Loucy (cell line): ENCODE measurements at regions not wholly inside any gene's neighbourhood (a gene's known extent, or its start where the extent isn't known, plus 50 kb on each side); places are given as distances from the start of the nearest gene placed in this dataset.

Experiments used
- H2AFZ ChIP-seq: fragments of 200-600 bp; sonication (generic); 2 replicates; pipeline ENCODE4 v1.6.0; 2016; ENCODE audit warnings: antibody characterized with exemption, mild to moderate bottlenecking, low read length, moderate library complexity
- H3F3A ChIP-seq: fragments of 200-600 bp; 2 replicates; pipeline ENCODE4 v1.6.0; 2016; ENCODE audit warnings: antibody characterized with exemption, low read depth, mild to moderate bottlenecking
- H3K27me3 ChIP-seq: fragments of 200-600 bp; sonication (generic); 2 replicates; pipeline ENCODE4 v1.6.1; 2014; ENCODE audit warnings: low read length, mild to moderate bottlenecking; ENCODE audit not compliant: insufficient read depth, poor library complexity, severe bottlenecking
- H3K36me3 ChIP-seq: fragments of 200-600 bp; sonication (generic); 2 replicates; pipeline ENCODE4 v1.6.1; 2016; ENCODE audit warnings: low read length; ENCODE audit not compliant: insufficient read depth
- H3K4me1 ChIP-seq: fragments of 200-600 bp; sonication (generic); 2 replicates; pipeline ENCODE4 v1.5.1; 2014; ENCODE audit warnings: low read length, mild to moderate bottlenecking; ENCODE audit not compliant: insufficient read depth, poor library complexity, severe bottlenecking
- H3K4me2 ChIP-seq: fragments of 200-600 bp; sonication (generic); 2 replicates; pipeline ENCODE4 v1.6.0; 2014; ENCODE audit warnings: antibody characterized with exemption, low read length, low read depth, mild to moderate bottlenecking; ENCODE audit not compliant: poor library complexity, severe bottlenecking
- H3K4me3 ChIP-seq: fragments of 200-600 bp; sonication (generic); 2 replicates; pipeline ENCODE4 v1.5.1; 2014; ENCODE audit warnings: low read length, mild to moderate bottlenecking, mixed read lengths; ENCODE audit not compliant: poor library complexity, severe bottlenecking
- H3K79me2 ChIP-seq: fragments of 200-600 bp; sonication (generic); 2 replicates; pipeline ENCODE4 v1.6.1; 2014; ENCODE audit warnings: low read length; ENCODE audit not compliant: insufficient read depth
- H3K9ac ChIP-seq: fragments of 200-600 bp; sonication (generic); 2 replicates; pipeline ENCODE4 v1.6.0; 2014; ENCODE audit warnings: mild to moderate bottlenecking, low read depth, low read length, moderate library complexity; ENCODE audit not compliant: poor library complexity, severe bottlenecking
- H3K9me2 ChIP-seq: fragments of 200-600 bp; sonication (generic); replicated peaks from 2 replicates; pipeline ENCODE4 v1.6.1; 2016; ENCODE audit warnings: low read depth, low read length, mixed read lengths
- H3K9me3 ChIP-seq: fragments of 200-600 bp; sonication (generic); 2 replicates; pipeline ENCODE4 v1.6.1; 2014; ENCODE audit warnings: mild to moderate bottlenecking, antibody characterized with exemption, low read length, low read depth; ENCODE audit not compliant: insufficient read depth
- H4K20me1 ChIP-seq: fragments of 200-600 bp; sonication (generic); 2 replicates; pipeline ENCODE4 v1.6.0; 2014; ENCODE audit warnings: antibody characterized with exemption, low read length, mild to moderate bottlenecking; ENCODE audit not compliant: insufficient read depth, poor library complexity, severe bottlenecking
- EZH2phosphoT487 ChIP-seq: fragments of 200-600 bp; IDR thresholded peaks from 2 replicates; pipeline ENCODE4 v1.6.1; 2018; ENCODE audit warnings: antibody characterized with exemption, mild to moderate bottlenecking, moderate library complexity, borderline replicate concordance
- TF ChIP-seq, protein P1 (sequence below): fragments of 200-600 bp; sonication (generic); conservative IDR thresholded peaks from 2 replicates; pipeline ENCODE4 v1.5.1; 2014; ENCODE audit warnings: mild to moderate bottlenecking, antibody characterized with exemption, low read length

DNA sequence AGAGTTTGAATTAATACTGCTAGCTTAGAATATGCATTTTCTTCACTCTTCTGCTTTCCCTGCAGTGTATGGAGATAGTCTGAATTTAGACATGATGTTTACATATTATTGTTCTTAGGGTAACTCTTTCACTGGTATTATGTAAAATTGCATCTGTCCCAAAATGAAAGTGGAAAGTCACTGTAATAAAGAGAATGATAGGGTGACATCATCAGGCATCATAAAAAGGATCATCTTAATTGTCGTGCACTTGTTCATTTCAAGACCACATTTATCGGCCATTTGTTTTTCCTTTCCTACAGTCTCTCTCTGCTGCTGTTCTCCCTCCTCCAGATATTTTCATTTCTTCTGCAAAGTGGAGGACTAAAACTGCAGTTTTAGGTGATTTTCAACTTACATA lies 61.9 kb upstream of the ZNF281 start:
- Histone ChIP-seq H3K4me2 (no peak overlapping the region), H3K9me2 (no peaks in the 10 kb centered on the region), H3K27me3 (no peaks in the 10 kb centered on the region), H3K36me3 (no peaks in the 10 kb centered on the region), H3K79me2 (no peaks in the 10 kb centered on the region), H3K4me3 (no peak overlapping the region), H3K9me3 (no peaks in the 10 kb centered on the region), H4K20me1 (no peaks in the 10 kb centered on the region), H3K4me1 (no peaks in the 10 kb centered on the region), H3F3A (no peaks in the 10 kb centered on the region), H3K9ac (no peak overlapping the region), H2AFZ (peak overlapping the region; percentile 13; the same call in 1 of the 2 replicates)
- TF ChIP-seq, protein P1, sequence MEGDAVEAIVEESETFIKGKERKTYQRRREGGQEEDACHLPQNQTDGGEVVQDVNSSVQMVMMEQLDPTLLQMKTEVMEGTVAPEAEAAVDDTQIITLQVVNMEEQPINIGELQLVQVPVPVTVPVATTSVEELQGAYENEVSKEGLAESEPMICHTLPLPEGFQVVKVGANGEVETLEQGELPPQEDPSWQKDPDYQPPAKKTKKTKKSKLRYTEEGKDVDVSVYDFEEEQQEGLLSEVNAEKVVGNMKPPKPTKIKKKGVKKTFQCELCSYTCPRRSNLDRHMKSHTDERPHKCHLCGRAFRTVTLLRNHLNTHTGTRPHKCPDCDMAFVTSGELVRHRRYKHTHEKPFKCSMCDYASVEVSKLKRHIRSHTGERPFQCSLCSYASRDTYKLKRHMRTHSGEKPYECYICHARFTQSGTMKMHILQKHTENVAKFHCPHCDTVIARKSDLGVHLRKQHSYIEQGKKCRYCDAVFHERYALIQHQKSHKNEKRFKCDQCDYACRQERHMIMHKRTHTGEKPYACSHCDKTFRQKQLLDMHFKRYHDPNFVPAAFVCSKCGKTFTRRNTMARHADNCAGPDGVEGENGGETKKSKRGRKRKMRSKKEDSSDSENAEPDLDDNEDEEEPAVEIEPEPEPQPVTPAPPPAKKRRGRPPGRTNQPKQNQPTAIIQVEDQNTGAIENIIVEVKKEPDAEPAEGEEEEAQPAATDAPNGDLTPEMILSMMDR = no peak
- TF ChIP-seq EZH2phosphoT487 = no peak

DNA sequence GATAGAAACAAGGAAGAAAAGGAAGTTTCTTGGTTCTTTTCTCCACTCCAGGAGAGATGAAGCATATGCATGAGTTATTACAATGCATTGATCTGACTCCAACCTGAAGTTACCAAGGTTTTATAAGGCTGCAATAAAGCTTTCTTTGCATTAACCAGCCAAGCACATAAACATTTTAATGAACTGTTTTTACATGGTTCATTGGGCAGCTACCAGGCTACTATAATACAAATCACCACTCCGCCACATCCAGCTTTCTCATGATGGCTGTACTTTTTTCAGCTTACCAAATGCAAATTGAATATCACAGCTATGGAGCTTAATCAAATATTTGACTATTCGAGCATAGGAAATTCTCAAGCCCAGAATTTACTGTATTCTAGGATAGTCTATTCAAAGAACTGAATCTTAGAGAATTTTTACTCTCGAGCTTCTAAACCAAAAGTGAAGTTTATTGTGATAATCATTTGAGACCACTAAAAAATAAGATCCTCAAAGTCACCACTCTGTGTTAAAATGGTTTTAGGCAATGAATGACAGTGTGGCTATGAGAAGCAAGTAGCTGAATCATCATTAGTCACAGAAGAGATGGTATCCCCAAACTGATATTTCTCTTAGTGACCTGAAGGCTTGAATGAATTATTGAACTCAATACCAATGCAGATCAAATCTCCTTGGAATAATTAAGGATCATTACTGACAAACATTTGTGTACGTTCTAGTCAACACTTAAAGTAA lies 58.6 kb upstream of the ZNF281 start:
- H3K9ac ChIP-seq = no peak overlapping the region
- no peaks in the 10 kb centered on the region for H3K36me3 ChIP-seq
- no peaks in the 10 kb centered on the region for H3K79me2 ChIP-seq
- no peaks in the 10 kb centered on the region for H3K4me1 ChIP-seq
- no peaks in the 10 kb centered on the region for H3K9me3 ChIP-seq
- no peak overlapping the region for H3K4me3 ChIP-seq
- H3K4me2 ChIP-seq = no peak overlapping the region
- no peaks in the 10 kb centered on the region for H4K20me1 ChIP-seq
- TF ChIP-seq EZH2phosphoT487 = no peak
- TF ChIP-seq, protein P1 = no peak
- no peaks in the 10 kb centered on the region for H3F3A ChIP-seq
- H2AFZ ChIP-seq = no peak overlapping the region
- no peaks in the 10 kb centered on the region for H3K27me3 ChIP-seq
- no peaks in the 10 kb centered on the region for H3K9me2 ChIP-seq

DNA sequence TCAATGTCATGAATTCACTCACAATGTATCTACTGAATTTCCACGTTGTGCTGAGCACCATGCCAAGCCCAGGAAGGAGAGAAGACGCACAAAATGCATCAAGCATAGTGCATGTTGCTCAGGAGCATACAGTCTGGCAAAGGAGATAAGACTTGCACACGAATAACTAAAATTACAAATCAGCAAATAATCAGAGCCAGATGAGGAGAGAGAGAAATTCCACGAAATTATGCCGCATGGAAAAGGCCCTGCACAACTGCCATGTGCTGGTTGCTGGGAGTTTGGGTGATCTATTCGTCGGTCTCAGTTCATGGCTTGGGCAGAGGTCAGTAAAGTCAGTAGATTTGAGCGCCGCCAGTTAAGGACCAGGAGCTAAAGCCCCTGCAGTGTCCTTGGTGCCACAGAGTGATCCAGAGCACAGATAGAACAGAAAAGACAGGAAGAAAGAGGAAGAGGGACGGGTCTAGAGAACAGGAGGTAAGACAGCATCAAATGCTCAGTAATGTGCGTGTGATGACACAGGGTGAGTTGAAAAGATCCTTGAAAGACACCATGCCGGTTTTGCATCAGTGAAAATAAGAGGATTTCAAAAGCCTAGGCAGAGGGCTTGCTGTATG lies 55.1 kb upstream of the ZNF281 start:
- TF ChIP-seq, protein P1 = no peak
- TF ChIP-seq EZH2phosphoT487 = no peak
- no peaks in the 10 kb centered on the region for H3K9me3 ChIP-seq
- no peaks in the 10 kb centered on the region for H3K27me3 ChIP-seq
- H3F3A ChIP-seq = no peaks in the 10 kb centered on the region
- H4K20me1 ChIP-seq = no peaks in the 10 kb centered on the region
- no peaks in the 10 kb centered on the region for H3K79me2 ChIP-seq
- H3K9ac ChIP-seq = no peak overlapping the region
- H2AFZ ChIP-seq = no peak overlapping the region
- no peaks in the 10 kb centered on the region for H3K4me1 ChIP-seq
- no peak overlapping the region for H3K4me2 ChIP-seq
- H3K4me3 ChIP-seq = no peak overlapping the region
- H3K9me2 ChIP-seq = no peaks in the 10 kb centered on the region
- H3K36me3 ChIP-seq = no peaks in the 10 kb centered on the region
